GM18508 (cell line): ENCODE measurements at regions not wholly inside any gene's neighbourhood (a gene's known extent, or its start where the extent isn't known, plus 50 kb on each side); places are given as distances from the start of the nearest gene placed in this dataset.
"Not testable (repeated sequence)": the region's sequence is repeated elsewhere in the genome, so short reads cannot be mapped to it uniquely, and the experiment has no call there.

Source experiments
- ATAC-seq: cut with Tn5 transposase; IDR thresholded peaks from one replicate; pipeline ENCODE4 v1.9.1; 2021; ENCODE audit warnings: moderate number of reproducible peaks; ENCODE audit not compliant: insufficient read depth, unreplicated experiment

DNA sequence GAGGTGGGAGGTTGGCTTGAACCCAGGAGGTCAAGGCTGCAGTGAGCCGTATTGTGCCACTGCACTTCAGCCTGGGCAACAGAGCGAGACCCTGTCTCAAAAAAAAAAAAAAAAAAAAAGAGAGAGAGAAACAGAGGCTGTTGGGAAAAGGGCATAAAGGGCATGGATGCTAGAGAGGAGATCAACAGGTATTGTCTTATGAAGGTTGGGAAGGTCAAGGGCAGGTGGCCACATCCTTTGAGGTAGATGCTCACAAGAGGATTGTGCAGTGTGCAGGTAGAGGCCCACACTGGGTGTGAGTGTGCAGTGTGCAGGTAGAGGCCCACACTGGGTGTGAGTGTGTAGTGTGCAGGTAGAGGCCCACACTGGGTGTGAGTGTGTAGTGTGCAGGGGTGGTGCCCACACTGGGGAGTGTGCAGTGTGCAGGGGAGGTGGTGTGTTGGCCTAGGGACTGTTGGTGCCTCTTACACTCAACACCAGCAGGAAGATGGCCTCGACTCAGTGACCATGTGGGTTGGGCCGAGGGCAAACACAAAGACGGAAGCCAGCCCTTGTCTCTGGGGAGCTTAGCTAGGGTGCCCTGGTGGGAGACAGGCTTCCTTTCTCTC lies 404.9 kb upstream of the TNRC6C start:
- no peak for ATAC-seq

GRCh38 chr17:77555121-77555591 lies 403.3 kb upstream of the TNRC6C start:
- no peak for ATAC-seq

- ATAC-seq: no peak
Observed at GRCh38 chr17:77555741-77556291, 402.7 kb upstream of the TNRC6C start.

- no peak for ATAC-seq
Observed at GRCh38 chr17:77556383-77557061, 402.0 kb upstream of the TNRC6C start.

DNA sequence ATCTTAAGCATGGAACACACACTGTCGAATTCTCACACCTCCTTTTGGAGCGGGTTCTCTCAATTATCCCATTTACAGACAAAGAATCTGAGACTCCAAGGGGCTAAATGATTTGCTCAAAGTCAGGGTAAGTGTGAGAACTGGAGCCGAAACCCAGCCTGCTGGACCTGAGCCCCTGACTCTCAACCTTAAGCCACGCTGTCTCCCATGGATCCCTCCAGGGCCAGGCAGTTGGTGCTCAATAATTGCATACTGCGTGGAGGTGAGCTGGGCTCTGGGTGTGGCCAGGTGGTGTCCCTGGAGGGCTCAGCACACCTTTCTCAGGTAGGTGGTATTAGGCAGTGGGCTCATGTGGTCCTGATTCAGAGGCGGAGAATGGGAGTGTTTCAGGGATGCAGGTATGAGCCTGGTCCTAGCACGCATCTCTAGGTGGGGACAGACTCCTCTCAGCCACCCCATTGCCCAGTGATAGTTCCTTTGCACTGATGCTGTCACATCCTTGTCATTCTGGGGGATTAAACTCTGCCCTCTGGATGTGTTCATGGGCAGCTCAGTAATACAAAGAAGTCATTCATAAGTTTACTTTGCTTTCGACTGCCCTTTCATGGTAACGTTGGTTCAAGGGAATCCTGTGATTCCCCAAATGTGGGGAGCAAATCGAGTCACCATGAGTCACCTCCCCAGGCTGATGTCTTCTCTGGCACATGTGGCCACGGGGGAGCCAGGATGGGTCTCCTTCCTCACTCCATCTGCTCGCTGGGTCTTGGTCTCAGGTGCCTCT lies 399.5 kb upstream of the TNRC6C start:
- no peak for ATAC-seq

DNA sequence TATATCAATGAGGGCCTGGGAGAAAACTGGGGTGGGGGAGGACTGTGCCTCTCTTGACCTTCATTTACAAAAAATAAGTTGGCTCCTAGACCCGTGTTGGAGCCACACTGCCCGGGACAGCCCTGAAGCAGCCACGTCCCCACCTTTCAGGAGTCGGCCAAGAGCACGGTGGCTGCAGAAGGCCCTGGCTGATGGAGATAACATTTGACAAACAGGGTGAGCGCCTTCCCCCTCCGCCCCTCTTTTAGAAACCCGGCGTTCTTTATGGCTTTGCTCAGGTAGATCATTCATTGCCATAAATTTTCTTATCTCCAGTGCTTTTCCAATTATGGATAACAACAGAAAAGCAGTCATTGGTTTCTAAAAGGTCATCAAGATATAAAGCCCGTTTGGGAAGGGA lies 398.1 kb upstream of the TNRC6C start:
- ATAC-seq: no peak

DNA sequence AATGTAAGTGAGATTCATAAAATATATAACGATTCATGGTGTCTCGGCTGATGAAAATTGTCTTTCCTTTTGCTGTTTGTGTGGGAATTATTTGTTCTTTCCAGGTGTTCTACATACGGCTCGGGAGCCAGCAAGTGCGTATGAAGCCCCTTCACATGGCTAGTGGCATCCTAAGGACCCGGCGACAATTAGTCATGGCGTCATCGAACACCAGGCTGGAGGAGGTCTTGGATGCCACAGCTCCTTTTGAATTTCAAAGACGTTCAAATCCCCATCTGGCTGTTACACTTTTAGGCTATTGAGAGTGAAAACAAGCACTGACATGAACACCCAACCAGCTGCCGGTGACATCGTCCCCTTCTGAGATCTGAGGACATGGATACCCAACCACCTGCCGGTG lies 397.7 kb upstream of the TNRC6C start:
- no peak for ATAC-seq

- not testable (repeated sequence) for ATAC-seq
Observed at GRCh38 chr17:77562361-77562760, 396.1 kb upstream of the TNRC6C start.

DNA sequence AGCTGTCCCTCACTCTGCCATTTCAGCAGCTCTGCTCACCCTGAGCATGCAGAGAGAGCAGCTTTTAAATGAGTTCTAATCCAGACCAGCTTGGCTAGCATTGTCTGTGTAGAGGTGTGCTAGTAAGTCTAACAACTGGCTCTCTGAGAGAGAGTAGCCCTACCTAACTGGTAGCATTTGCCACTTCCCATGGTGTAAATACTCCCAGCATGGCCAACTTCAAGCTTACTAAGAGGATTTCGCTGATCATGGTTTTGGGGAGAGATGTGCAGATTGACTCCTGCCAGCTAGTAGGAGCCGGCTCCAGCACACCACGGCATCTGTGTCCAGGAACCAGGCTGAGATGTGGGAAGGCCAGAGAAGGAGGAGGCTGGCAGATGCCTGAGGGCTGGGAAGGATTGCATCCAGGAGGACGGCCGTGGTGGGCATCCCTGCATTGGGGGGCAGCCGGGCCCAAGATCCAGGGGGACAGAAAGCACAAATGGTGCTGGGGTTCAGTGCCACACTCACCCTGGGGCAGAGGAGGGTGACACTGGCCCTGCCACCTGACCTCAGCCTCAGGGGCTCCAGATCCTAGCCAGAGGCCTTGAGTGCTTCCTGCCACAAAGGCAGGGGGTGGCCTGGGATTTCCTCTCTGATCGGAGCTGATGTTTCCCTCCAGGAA lies 394.9 kb upstream of the TNRC6C start:
- no peak for ATAC-seq

GRCh38 chr17:77564278-77564920 lies 394.1 kb upstream of the TNRC6C start:
- no peak for ATAC-seq

DNA sequence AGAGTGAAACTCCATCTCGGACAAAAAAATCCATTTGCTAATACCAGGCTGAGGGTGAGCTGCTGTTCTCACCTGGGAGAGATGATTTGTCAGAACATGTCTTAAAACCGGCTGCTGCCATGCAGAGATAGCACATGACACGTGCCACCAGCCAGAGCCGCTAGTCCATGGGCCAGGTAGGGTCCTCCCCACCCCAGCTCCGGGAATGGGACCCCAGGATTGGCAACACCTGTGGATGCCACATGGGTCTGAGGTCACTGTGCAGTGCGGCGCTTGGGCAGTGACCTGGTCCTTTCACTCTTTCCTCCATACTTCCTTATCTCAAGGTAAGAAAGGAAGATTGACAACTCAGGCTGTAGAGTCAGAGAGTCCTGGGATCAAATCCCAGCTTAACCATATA lies 393.3 kb upstream of the TNRC6C start:
- no peak for ATAC-seq

DNA sequence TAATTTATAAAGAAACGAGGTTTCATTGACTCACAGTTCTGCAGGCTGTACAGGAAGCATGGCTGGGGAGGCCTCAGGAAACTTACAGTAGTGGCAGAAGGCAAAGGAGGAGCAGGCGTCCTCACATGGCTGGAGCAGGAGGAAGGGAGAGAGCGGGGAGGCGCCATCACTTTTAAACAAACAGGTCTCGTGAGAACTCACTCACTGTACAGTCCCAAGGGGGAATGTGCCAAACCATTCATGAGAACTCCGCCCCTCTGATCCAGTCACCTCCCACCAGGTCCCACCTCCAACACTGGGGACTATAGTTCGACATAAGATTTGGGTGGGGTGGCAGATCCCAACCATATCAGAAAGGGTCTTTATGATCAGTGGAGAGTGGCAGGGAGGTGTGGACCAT lies 392.4 kb upstream of the TNRC6C start:
- no peak for ATAC-seq

- ATAC-seq: no peak
Observed at GRCh38 chr17:77566566-77567138, 391.9 kb upstream of the TNRC6C start.

- ATAC-seq: no peak
Observed at GRCh38 chr17:77568540-77568939, 390.0 kb upstream of the TNRC6C start.

- ATAC-seq: no peak
Observed at GRCh38 chr17:77569846-77570564, 388.5 kb upstream of the TNRC6C start.

- ATAC-seq: no peak
Observed at GRCh38 chr17:77570565-77570898, 388.0 kb upstream of the TNRC6C start.

DNA sequence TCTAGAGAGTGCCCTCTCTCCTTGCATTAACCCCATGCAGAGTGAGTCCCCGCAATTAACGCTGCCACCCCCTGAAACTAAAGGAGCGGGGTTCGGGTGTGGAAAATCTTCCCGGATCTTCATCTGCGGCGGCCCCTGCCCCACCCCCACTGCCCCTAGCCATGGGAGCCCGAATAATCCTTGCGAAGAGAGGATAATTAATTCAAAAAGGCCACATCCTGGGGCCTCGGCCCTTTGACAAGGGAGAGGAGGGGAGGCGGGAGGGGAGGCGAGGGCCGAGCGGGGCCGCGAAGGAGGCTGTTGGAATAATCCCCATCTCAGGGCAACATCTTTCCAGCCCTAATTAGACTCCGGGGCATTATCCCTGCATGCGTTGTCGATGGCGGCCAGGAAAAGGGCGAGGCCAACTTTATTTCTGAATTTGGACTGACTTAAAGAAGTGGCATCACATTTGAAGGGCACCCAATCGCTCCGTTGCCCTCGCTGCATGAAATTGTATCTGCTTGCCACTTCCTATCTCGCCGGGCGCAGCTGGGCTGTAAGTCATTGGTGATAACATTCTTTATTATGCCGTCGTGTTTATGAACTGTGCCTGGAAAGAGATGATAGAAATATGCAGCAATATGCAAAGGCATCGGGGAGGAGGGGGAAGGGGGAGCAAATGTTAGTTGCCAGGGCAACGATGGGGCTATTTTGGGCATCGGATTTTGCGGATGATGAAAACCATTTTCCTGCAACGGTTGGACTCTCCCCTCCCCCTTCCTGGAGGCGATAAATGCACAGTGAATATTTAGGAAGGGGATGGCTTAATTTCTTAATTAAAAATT lies 387.1 kb upstream of the TNRC6C start:
- no peak for ATAC-seq

DNA sequence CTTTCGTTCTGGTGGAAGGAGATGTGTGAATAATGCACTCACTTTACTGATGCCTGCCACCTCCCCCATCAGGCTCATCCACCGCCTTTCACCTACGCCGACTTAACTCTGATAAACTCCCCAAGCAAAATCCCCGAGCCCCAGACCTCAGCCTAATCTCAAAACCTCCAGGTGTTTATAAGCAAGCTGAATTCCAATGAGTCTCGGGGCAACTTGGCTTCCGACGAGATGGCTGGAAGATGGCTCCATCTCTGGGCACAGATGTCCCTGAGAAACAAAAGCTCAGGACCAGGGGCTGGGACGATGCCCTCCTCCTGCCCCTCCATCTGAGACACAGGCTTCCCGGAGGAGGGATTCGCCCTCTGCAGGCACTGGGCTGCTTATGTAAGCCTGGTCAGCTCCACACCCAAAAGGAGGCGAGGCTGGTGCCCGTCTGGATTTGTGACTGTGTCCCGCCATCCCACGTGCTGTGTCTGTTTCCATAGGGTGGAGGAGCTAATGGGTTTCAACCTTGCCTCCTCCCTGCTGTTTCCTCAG lies 386.4 kb upstream of the TNRC6C start:
- no peak for ATAC-seq
